H9 (cell line): ENCODE measurements at regions not wholly inside any gene's neighbourhood (a gene's known extent, or its start where the extent isn't known, plus 50 kb on each side); places are given as distances from the start of the nearest gene placed in this dataset.

Experiments
- DNase-seq: peaks from one replicate; pipeline ENCODE4 v3.0.0-alpha.2; 2017
- H2AFZ ChIP-seq: one replicate; pipeline ENCODE4 v1.6.1; 2013; ENCODE audit warnings: mild to moderate bottlenecking, low read length, control low read depth, moderate library complexity
- H2AK5ac ChIP-seq: 2 replicates; pipeline ENCODE4 v1.6.1; 2013; ENCODE audit warnings: low read length, control low read depth, mixed read lengths; ENCODE audit not compliant: insufficient read length
- H2BK120ac ChIP-seq: one replicate; pipeline ENCODE4 v1.6.1; 2013; ENCODE audit warnings: low read depth, mild to moderate bottlenecking, low read length, control low read depth, inconsistent platforms; ENCODE audit not compliant: poor library complexity, severe bottlenecking
- H2BK12ac ChIP-seq: 2 replicates; pipeline ENCODE4 v1.6.1; 2013; ENCODE audit warnings: low read length, control low read depth, mixed read lengths, low read depth; ENCODE audit not compliant: insufficient read length
- H2BK15ac ChIP-seq: 2 replicates; pipeline ENCODE4 v1.6.1; 2013; ENCODE audit warnings: low read depth, low read length, control low read depth
- H2BK20ac ChIP-seq: one replicate; pipeline ENCODE4 v1.6.1; 2013; ENCODE audit warnings: low read depth, mild to moderate bottlenecking, low read length, control low read depth, inconsistent platforms; ENCODE audit not compliant: poor library complexity, severe bottlenecking
- H2BK5ac ChIP-seq: 2 replicates; pipeline ENCODE4 v1.6.1; 2013; ENCODE audit warnings: low read length, control low read depth, mixed read lengths; ENCODE audit not compliant: insufficient read length
- H3K14ac ChIP-seq: 2 replicates; pipeline ENCODE4 v1.6.1; 2013; ENCODE audit warnings: low read length, control low read depth; ENCODE audit not compliant: insufficient read depth
- H3K18ac ChIP-seq: 2 replicates; pipeline ENCODE4 v1.6.1; 2013; ENCODE audit warnings: low read depth, mild to moderate bottlenecking, mixed read lengths, low read length, control low read depth; ENCODE audit not compliant: insufficient read length
- H3K23ac ChIP-seq: 2 replicates; pipeline ENCODE4 v1.6.1; 2013; ENCODE audit warnings: low read length, control low read depth, mixed read lengths, low read depth; ENCODE audit not compliant: insufficient read length
- H3K23me2 ChIP-seq: 2 replicates; pipeline ENCODE4 v1.6.1; 2013; ENCODE audit warnings: low read depth, mild to moderate bottlenecking, mixed read lengths, low read length, control low read depth; ENCODE audit not compliant: insufficient read length, poor library complexity, severe bottlenecking
- H3K27ac ChIP-seq: 2 replicates; pipeline ENCODE4 v1.5.1; 2013; ENCODE audit warnings: low read length, control low read depth, mixed read lengths, low read depth; ENCODE audit not compliant: insufficient read length
- H3K27me3 ChIP-seq: 2 replicates; pipeline ENCODE4 v1.6.1; 2013; ENCODE audit warnings: low read length, control low read depth, inconsistent platforms; ENCODE audit not compliant: insufficient read depth
- H3K4ac ChIP-seq: 2 replicates; pipeline ENCODE4 v1.6.1; 2013; ENCODE audit warnings: low read depth, mild to moderate bottlenecking, control low read depth, inconsistent platforms, low read length, moderate library complexity
- H3K4me1 ChIP-seq: 2 replicates; pipeline ENCODE4 v1.6.1; 2013; ENCODE audit warnings: low read length, control low read depth, inconsistent platforms; ENCODE audit not compliant: insufficient read depth
- H3K4me2 ChIP-seq: 2 replicates; pipeline ENCODE4 v1.6.1; 2013; ENCODE audit warnings: low read length, control low read depth, mixed read lengths; ENCODE audit not compliant: insufficient read length, insufficient read depth
- H3K56ac ChIP-seq: 2 replicates; pipeline ENCODE4 v1.6.1; 2013; ENCODE audit warnings: low read depth, mild to moderate bottlenecking, mixed read lengths, low read length, control low read depth; ENCODE audit not compliant: insufficient read length
- H3K79me1 ChIP-seq: 2 replicates; pipeline ENCODE4 v1.6.1; 2013; ENCODE audit warnings: low read depth, mild to moderate bottlenecking, moderate library complexity, low read length, control low read depth, inconsistent platforms; ENCODE audit not compliant: insufficient read depth, poor library complexity, severe bottlenecking
- H3K79me2 ChIP-seq: 2 replicates; pipeline ENCODE4 v1.6.1; 2013; ENCODE audit warnings: low read length, control low read depth, inconsistent platforms; ENCODE audit not compliant: insufficient read depth
- H3K9ac ChIP-seq: 2 replicates; pipeline ENCODE4 v1.6.1; 2013; ENCODE audit warnings: low read length, control low read depth, mixed read lengths; ENCODE audit not compliant: insufficient read length; ENCODE audit errors: extremely low read depth
- H3K9me3 ChIP-seq: one replicate; pipeline ENCODE4 v1.6.1; 2013; ENCODE audit warnings: low read depth, low read length, inconsistent platforms; ENCODE audit not compliant: control insufficient read depth
- H3T11ph ChIP-seq: one replicate; pipeline ENCODE4 v1.6.1; 2013; ENCODE audit warnings: mild to moderate bottlenecking, low read length, control low read depth, inconsistent platforms
- H4K20me1 ChIP-seq: one replicate; pipeline ENCODE4 v1.6.1; 2013; ENCODE audit not compliant: control insufficient read depth, insufficient read length, insufficient read depth
- H4K5ac ChIP-seq: 2 replicates; pipeline ENCODE4 v1.6.1; 2013; ENCODE audit warnings: low read depth, mild to moderate bottlenecking, mixed read lengths, low read length, control low read depth; ENCODE audit not compliant: insufficient read length
- H4K8ac ChIP-seq: replicated peaks from 2 replicates; pipeline ENCODE4 v1.6.1; 2013; ENCODE audit warnings: low read length, control low read depth, mixed read lengths, low read depth; ENCODE audit not compliant: insufficient read length
- H4K91ac ChIP-seq: 2 replicates; pipeline ENCODE4 v1.6.1; 2013; ENCODE audit warnings: low read depth, mild to moderate bottlenecking, moderate library complexity, mixed read lengths, low read length, control low read depth; ENCODE audit not compliant: insufficient read length
- H3K27ac Mint-ChIP-seq, 3 experiments: 2 replicates in 2 of 3; 3 replicates in 1 of 3; pipeline ENCODE4 v1.8.0; 2020 to 2021; ENCODE audit warnings: mixed read lengths in 3 of 3, mild to moderate bottlenecking in 1 of 3, moderate library complexity in 1 of 3
- H3K27me3 Mint-ChIP-seq: 2 replicates; pipeline ENCODE4 v1.8.0; 2021; ENCODE audit warnings: low read depth, mild to moderate bottlenecking, moderate library complexity, mixed read lengths
- H3K36me3 Mint-ChIP-seq, 3 experiments: 2 replicates in 2 of 3; 3 replicates in 1 of 3; pipeline ENCODE4 v1.8.0; 2020 to 2021; ENCODE audit warnings: low read depth in 3 of 3, mixed read lengths in 3 of 3; ENCODE audit not compliant: insufficient read depth in 1 of 3
- H3K4me1 Mint-ChIP-seq, 2 experiments: 2 replicates each; pipeline ENCODE4 v1.8.0; 2020; ENCODE audit warnings: mixed read lengths in 2 of 2
- H3K4me3 Mint-ChIP-seq, 2 experiments: 2 replicates in 1 of 2; 3 replicates in 1 of 2; pipeline ENCODE4 v1.8.0; 2020 to 2021; ENCODE audit warnings: mild to moderate bottlenecking in 2 of 2, mixed read lengths in 2 of 2, moderate library complexity in 1 of 2
- H3K9me3 Mint-ChIP-seq, 2 experiments: 2 replicates in 1 of 2; 3 replicates in 1 of 2; pipeline ENCODE4 v1.8.0; 2020; ENCODE audit warnings: mild to moderate bottlenecking in 2 of 2, mixed read lengths in 2 of 2, moderate library complexity in 1 of 2
- WGBS: extraction: QIAGEN DNeasy Blood & Tissue Kit; methylation state at CpG from one replicate; pipeline ENCODE4 v1.1.7; 2013; ENCODE audit warnings: missing lambda C conversion rate, low lambda C conversion rate, mixed read lengths; ENCODE audit not compliant: insufficient read length; ENCODE audit errors: extremely low coverage; 5-methylcytosine and 5-hydroxymethylcytosine counted together
- TF ChIP-seq, protein P1 (sequence below): fragments of 200-600 bp; sonication (generic); conservative IDR thresholded peaks from 3 replicates; pipeline ENCODE4 v1.8.0; 2021; ENCODE audit warnings: antibody characterized with exemption, mild to moderate bottlenecking

DNA sequence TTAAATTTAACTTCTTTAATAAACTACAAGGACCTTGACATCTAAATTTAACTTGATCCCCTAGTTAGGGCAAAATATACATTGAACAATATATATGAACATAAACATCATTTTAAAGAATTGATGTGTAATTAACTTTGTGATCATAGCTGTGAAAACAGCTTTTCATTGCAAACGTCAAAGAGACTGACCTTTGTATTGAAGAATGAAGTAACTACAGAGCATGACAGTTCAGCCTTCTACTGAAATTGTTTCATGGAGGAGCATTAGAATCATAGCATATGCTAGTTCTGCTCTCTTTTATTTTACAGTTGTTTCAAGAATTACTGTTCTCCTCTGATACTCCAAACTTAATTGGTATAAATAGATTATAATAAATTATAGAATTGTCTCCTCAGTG is 123.4 kb upstream of the PRR20A start:
- no peaks in the 10 kb centered on the region for H3K79me1 ChIP-seq
- no peak overlapping the region for H3K4me2 ChIP-seq
- no peaks in the 10 kb centered on the region for H3K4me1 ChIP-seq
- H3K23me2 ChIP-seq: no peaks in the 10 kb centered on the region
- H2BK20ac ChIP-seq: no peak overlapping the region
- Mint-ChIP-seq H3K4me3 (no peak overlapping the region), H3K4me1 (no peaks in the 10 kb centered on the region), H3K27ac (no peak overlapping the region), H3K9me3 (no peaks in the 10 kb centered on the region), H3K36me3 (no peaks in the 10 kb centered on the region), H3K27me3 (no peaks in the 10 kb centered on the region; the same call in 1 of the 2 replicates)
- no peak overlapping the region for H2BK12ac ChIP-seq
- DNase-seq: no peak
- H3K56ac ChIP-seq: no peak overlapping the region
- no peak overlapping the region for H3T11ph ChIP-seq
- H2AK5ac ChIP-seq: no peak overlapping the region
- H3K27me3 ChIP-seq: no peaks in the 10 kb centered on the region
- no peak overlapping the region for H3K23ac ChIP-seq
- no peak overlapping the region for H4K8ac ChIP-seq
- TF ChIP-seq, protein P1, sequence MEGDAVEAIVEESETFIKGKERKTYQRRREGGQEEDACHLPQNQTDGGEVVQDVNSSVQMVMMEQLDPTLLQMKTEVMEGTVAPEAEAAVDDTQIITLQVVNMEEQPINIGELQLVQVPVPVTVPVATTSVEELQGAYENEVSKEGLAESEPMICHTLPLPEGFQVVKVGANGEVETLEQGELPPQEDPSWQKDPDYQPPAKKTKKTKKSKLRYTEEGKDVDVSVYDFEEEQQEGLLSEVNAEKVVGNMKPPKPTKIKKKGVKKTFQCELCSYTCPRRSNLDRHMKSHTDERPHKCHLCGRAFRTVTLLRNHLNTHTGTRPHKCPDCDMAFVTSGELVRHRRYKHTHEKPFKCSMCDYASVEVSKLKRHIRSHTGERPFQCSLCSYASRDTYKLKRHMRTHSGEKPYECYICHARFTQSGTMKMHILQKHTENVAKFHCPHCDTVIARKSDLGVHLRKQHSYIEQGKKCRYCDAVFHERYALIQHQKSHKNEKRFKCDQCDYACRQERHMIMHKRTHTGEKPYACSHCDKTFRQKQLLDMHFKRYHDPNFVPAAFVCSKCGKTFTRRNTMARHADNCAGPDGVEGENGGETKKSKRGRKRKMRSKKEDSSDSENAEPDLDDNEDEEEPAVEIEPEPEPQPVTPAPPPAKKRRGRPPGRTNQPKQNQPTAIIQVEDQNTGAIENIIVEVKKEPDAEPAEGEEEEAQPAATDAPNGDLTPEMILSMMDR: no peak
- H4K91ac ChIP-seq: no peak overlapping the region
- no peak overlapping the region for H3K4ac ChIP-seq
- no peak overlapping the region for H3K27ac ChIP-seq
- H3K18ac ChIP-seq: no peak overlapping the region
- H2BK120ac ChIP-seq: no peak overlapping the region
- WGBS: no CpG with 5 or more reads among the region's 1 CpG
- H2BK5ac ChIP-seq: no peak overlapping the region
- no peaks in the 10 kb centered on the region for H3K9me3 ChIP-seq
- H3K14ac ChIP-seq: no peak overlapping the region
- H4K5ac ChIP-seq: no peak overlapping the region
- H4K20me1 ChIP-seq: no peaks in the 10 kb centered on the region
- no peaks in the 10 kb centered on the region for H3K79me2 ChIP-seq
- H2AFZ ChIP-seq: no peak overlapping the region
- no peak overlapping the region for H3K9ac ChIP-seq
- H2BK15ac ChIP-seq: no peak overlapping the region
